GM06990 (cell line): ENCODE measurements at regions not wholly inside any gene's neighbourhood (a gene's known extent, or its start where the extent isn't known, plus 50 kb on each side); places are given as distances from the start of the nearest gene placed in this dataset.
"Not testable (repeated sequence)": the region's sequence is repeated elsewhere in the genome, so short reads cannot be mapped to it uniquely, and the experiment has no call there.

ENCODE experiments used
- DNase-seq: peaks from one replicate; pipeline ENCODE4 v3.0.0-alpha.2; 2011; ENCODE audit not compliant: insufficient read length; ENCODE audit errors: extremely low read depth
- H3K27me3 ChIP-seq: replicated peaks from 2 replicates; pipeline ENCODE4 v1.6.0; 2011; ENCODE audit warnings: low read length; ENCODE audit not compliant: control insufficient read depth, insufficient read depth
- H3K36me3 ChIP-seq: 2 replicates; pipeline ENCODE4 v1.5.1; 2011; ENCODE audit warnings: low read length; ENCODE audit not compliant: control insufficient read depth, insufficient read depth
- H3K4me3 ChIP-seq: replicated peaks from 2 replicates; pipeline ENCODE4 v1.5.1; 2011; ENCODE audit warnings: low read depth, mild to moderate bottlenecking, control low read depth, low read length
- CTCF ChIP-seq: IDR thresholded peaks from 2 replicates; pipeline ENCODE4 v1.5.1; 2011; ENCODE audit warnings: low read length, control low read depth, mild to moderate bottlenecking, inconsistent platforms; ENCODE audit not compliant: insufficient read depth, poor library complexity, severe bottlenecking

- Histone ChIP-seq H3K36me3 (no peaks in the 10 kb centered on the region), H3K27me3 (no peaks in the 10 kb centered on the region), H3K4me3 (no peak overlapping the region)
- DNase-seq, result no peak
- no peak for TF ChIP-seq CTCF
These were observed 631.0 kb upstream of the NXPH2 start for GRCh38 chr2:139411236-139411635.

GRCh38 chr2:139410833-139411174 lies 630.6 kb upstream of the NXPH2 start:
- not testable (repeated sequence) for H3K36me3 ChIP-seq, DNase-seq, H3K27me3 ChIP-seq, H3K4me3 ChIP-seq

- H3K27me3 ChIP-seq, H3K36me3 ChIP-seq, DNase-seq, H3K4me3 ChIP-seq: not testable (repeated sequence)
These were observed 630.1 kb upstream of the NXPH2 start for GRCh38 chr2:139410147-139410832.

GRCh38 chr2:139409212-139409611 lies 629.0 kb upstream of the NXPH2 start:
- Histone ChIP-seq H3K27me3 (no peaks in the 10 kb centered on the region), H3K4me3 (no peak overlapping the region), H3K36me3 (no peaks in the 10 kb centered on the region)
- TF ChIP-seq CTCF, result no peak
- DNase-seq, result no peak

GRCh38 chr2:139403948-139404347 lies 623.8 kb upstream of the NXPH2 start:
- Histone ChIP-seq H3K4me3 (no peak overlapping the region), H3K27me3 (no peaks in the 10 kb centered on the region), H3K36me3 (no peaks in the 10 kb centered on the region)
- TF ChIP-seq CTCF, result no peak
- no peak for DNase-seq

GRCh38 chr2:139394801-139395200 lies 614.6 kb upstream of the NXPH2 start:
- no peak for TF ChIP-seq CTCF
- no peak for DNase-seq
- Histone ChIP-seq H3K4me3 (no peak overlapping the region), H3K27me3 (no peaks in the 10 kb centered on the region), H3K36me3 (no peaks in the 10 kb centered on the region)

GRCh38 chr2:139389391-139389790 lies 609.2 kb upstream of the NXPH2 start:
- no peak for TF ChIP-seq CTCF
- Histone ChIP-seq H3K27me3 (no peaks in the 10 kb centered on the region), H3K4me3 (no peak overlapping the region), H3K36me3 (no peaks in the 10 kb centered on the region)
- DNase-seq, result no peak
